ENCODE measurements at regions not wholly inside any gene's neighbourhood (a gene's known extent, or its start where the extent isn't known, plus 50 kb on each side); places are given as distances from the start of the nearest gene placed in this dataset.
A peak's percentile ranks its signal among the peaks of the same experiment; 100 is the strongest.

DNA sequence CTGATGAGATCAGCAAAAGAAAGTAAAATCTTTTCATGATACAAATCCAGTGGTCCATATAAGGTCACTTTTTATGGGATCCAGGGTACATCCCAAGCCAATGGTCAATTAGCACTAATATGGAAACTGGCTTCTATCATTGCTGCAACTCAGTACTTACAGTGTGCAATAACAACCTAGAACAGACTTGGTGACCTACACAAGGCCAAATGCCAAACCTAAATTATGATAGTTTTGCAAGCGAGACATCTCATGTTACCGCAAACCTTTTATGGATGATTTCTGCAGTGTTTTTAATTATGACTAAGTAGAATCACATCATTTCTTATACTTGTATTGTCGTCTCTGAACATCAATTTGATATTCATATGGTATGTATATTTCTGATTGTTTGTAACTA is 583.5 kb upstream of the SEMA3D start:
- H3K4me3 ChIP-seq (ENCODE audit: low read depth, low read length): no peak overlapping the region
- TF ChIP-seq, protein P1, sequence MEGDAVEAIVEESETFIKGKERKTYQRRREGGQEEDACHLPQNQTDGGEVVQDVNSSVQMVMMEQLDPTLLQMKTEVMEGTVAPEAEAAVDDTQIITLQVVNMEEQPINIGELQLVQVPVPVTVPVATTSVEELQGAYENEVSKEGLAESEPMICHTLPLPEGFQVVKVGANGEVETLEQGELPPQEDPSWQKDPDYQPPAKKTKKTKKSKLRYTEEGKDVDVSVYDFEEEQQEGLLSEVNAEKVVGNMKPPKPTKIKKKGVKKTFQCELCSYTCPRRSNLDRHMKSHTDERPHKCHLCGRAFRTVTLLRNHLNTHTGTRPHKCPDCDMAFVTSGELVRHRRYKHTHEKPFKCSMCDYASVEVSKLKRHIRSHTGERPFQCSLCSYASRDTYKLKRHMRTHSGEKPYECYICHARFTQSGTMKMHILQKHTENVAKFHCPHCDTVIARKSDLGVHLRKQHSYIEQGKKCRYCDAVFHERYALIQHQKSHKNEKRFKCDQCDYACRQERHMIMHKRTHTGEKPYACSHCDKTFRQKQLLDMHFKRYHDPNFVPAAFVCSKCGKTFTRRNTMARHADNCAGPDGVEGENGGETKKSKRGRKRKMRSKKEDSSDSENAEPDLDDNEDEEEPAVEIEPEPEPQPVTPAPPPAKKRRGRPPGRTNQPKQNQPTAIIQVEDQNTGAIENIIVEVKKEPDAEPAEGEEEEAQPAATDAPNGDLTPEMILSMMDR (IDR thresholded peaks at IDR 0.05; ENCODE audit: insufficient read depth, low read length, severe bottlenecking): no peak
- FAIRE-seq: no peak
- DNase-seq (ENCODE audit: low read depth): no peak
- no peaks in the 10 kb centered on the region for H3K27me3 ChIP-seq (ENCODE audit: control insufficient read depth, insufficient read depth, low read length)
- H3K36me3 ChIP-seq (ENCODE audit: control insufficient read depth, insufficient read depth, low read length): no peaks in the 10 kb centered on the region

GRCh38 chr7:85765698-85766298 is 578.9 kb upstream of the SEMA3D start:
- TF ChIP-seq, protein P1 (IDR thresholded peaks at IDR 0.05; ENCODE audit: insufficient read depth, low read length, severe bottlenecking): no peak
- DNase-seq (ENCODE audit: low read depth) (no peak), FAIRE-seq (no peak)
- Histone ChIP-seq H3K4me3 (ENCODE audit: low read depth, low read length) (no peak overlapping the region), H3K27me3 (ENCODE audit: control insufficient read depth, insufficient read depth, low read length) (no peaks in the 10 kb centered on the region), H3K36me3 (ENCODE audit: control insufficient read depth, insufficient read depth, low read length) (no peaks in the 10 kb centered on the region)

DNA sequence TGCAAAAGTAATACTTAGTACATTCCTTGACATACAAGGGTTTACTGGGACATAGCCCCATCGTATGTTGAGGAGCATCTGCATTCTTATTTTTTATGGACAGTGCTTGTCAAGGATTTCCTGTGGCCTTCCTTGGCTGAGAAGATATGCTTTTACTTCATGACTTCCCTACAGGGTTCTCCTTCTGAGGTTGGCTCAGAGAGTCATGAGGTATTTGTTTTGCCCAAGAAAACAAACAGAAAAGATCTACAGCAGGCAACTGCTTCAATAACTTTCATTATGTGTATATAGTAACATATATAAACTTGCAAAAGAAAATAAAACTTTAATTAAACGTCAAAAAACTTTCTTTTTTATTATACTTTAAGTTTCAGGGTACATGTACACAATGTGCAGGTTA is 577.2 kb upstream of the SEMA3D start:
- TF ChIP-seq, protein P1 (IDR thresholded peaks at IDR 0.05; ENCODE audit: insufficient read depth, low read length, severe bottlenecking): no peak
- no peaks in the 10 kb centered on the region for H3K36me3 ChIP-seq (ENCODE audit: control insufficient read depth, insufficient read depth, low read length)
- DNase-seq (ENCODE audit: low read depth) (no peak), FAIRE-seq (no peak)
- H3K4me3 ChIP-seq (ENCODE audit: low read depth, low read length): no peak overlapping the region
- no peaks in the 10 kb centered on the region for H3K27me3 ChIP-seq (ENCODE audit: control insufficient read depth, insufficient read depth, low read length)

GRCh38 chr7:85757348-85757747 is 570.5 kb upstream of the SEMA3D start:
- FAIRE-seq (no peak), DNase-seq (ENCODE audit: low read depth) (no peak)
- Histone ChIP-seq H3K4me3 (ENCODE audit: low read depth, low read length) (no peak overlapping the region), H3K27me3 (ENCODE audit: control insufficient read depth, insufficient read depth, low read length) (no peaks in the 10 kb centered on the region), H3K36me3 (ENCODE audit: control insufficient read depth, insufficient read depth, low read length) (no peaks in the 10 kb centered on the region)
- TF ChIP-seq, protein P1 (IDR thresholded peaks at IDR 0.05; ENCODE audit: insufficient read depth, low read length, severe bottlenecking): no peak

DNA sequence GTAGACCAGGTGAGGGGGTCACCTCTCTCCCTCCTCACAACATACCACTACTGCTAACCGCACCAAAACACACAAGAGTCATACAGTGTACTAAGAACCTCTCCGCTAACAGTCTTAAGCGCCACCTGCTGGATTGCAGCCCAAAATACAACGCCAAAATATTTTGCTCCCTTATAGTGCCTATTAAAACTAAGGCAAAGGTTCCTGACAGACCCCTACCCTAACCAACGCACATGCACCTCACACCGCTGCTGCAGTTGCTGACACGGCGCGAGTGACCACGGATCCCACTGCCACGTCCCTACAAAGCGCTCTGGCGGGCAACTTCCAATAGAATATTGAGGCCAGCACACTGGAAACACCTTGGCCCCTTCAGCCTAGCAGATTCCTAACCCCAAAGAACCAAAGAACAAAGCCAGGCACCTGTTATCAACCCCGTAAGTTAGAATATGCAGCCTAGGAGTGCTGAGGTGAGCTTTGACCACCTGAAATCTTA is 563.6 kb upstream of the SEMA3D start:
- Histone ChIP-seq H3K36me3 (ENCODE audit: control insufficient read depth, insufficient read depth, low read length) (no peaks in the 10 kb centered on the region), H3K27me3 (ENCODE audit: control insufficient read depth, insufficient read depth, low read length) (no peaks in the 10 kb centered on the region), H3K4me3 (ENCODE audit: low read depth, low read length) (no peak overlapping the region)
- TF ChIP-seq, protein P1 (IDR thresholded peaks at IDR 0.05; ENCODE audit: insufficient read depth, low read length, severe bottlenecking): peak; percentile 86
- FAIRE-seq (no peak), DNase-seq (ENCODE audit: low read depth) (peak; percentile 35)
